Pancreas (tissue), 10 donors: ENCODE measurements at regions not wholly inside any gene's neighbourhood (a gene's known extent, or its start where the extent isn't known, plus 50 kb on each side); places are given as distances from the start of the nearest gene placed in this dataset.

Source experiments
- ATAC-seq, 4 donors: fragments of 200-7000 bp; cut with Tn5 transposase; one replicate each; pipeline versions ENCODE4 v1.8.0 to v1.9.1; 2020; ENCODE audit warnings: mild to moderate bottlenecking in 4 of 4, moderate library complexity in 4 of 4
- DNase-seq, 6 donors: peaks; one replicate each; pipeline ENCODE4 v3.0.0-alpha.2; 2020
- FAIRE-seq: peaks from 2 replicates; lab custom pipeline; 2012; peaks lifted over from hg19 to GRCh38; lab: Jason Lieb, UNC
- H3K27ac ChIP-seq, 4 donors: fragments of 200-600 bp; sonication (generic); 1 replicate in 3 of 4; 2 replicates in 1 of 4; pipeline versions ENCODE4 v1.5.0 to v1.8.0; 2020
- H3K27me3 ChIP-seq, 4 donors: fragments of 200-600 bp; one replicate each; pipeline ENCODE4 v1.8.0; 2021
- H3K36me3 ChIP-seq, 3 donors: fragments of 200-600 bp; sonication (generic) in 1 of 3; one replicate each; pipeline versions ENCODE4 v1.5.0 to v1.8.0; 2020 to 2021
- H3K4me1 ChIP-seq, 3 donors: fragments of 200-600 bp; one replicate each; pipeline ENCODE4 v1.8.0; 2021
- H3K4me3 ChIP-seq, 4 donors: fragments of 200-600 bp; sonication (generic) in 2 of 4; one replicate each; pipeline versions ENCODE4 v1.5.0 to v1.8.0; 2020 to 2021
- H3K9me3 ChIP-seq, 4 donors: fragments of 200-600 bp; one replicate each; pipeline ENCODE4 v1.8.0; 2021
- CTCF ChIP-seq, 4 donors: fragments of 200-600 bp; sonication (generic) in 3 of 4; IDR thresholded peaks; one replicate each; pipeline versions ENCODE4 v1.5.0 to v1.8.0; 2021; ENCODE audit warnings: antibody characterized with exemption in 4 of 4
- WGBS, 2 donors: extraction: QIAGEN DNeasy Blood & Tissue Kit; methylation state at CpG; one replicate each; pipeline ENCODE4 v1.1.7; 2013; 5-methylcytosine and 5-hydroxymethylcytosine counted together
- intact Hi-C, 3 donors: fragments of 100-400 bp; cut with DNase I; formaldehyde crosslinking; loops; one replicate each; pipeline versions ENCODE4 v1.11.1 to v1.14.2; 2022
- donor health status: healthy with polysubstance abuse.
- donor health status: DM: no; HTN: no; CAD: no; lungs with moderate emphysema.
- donor health status: DM: no; HTN: no; CAD: no.
- donor health status: control.
- donor health status: control.
- donor health status: Bipolar disorder and iron deficiency.
- donor health status: DM: yes; HTN: yes; CAD: no.
- donor health status: DM: no; HTN: no; CAD: no.
- donor health status: DM: no; HTN: no; CAD: no.
- donor health status: DM: yes; HTN: yes; CAD: no.

DNA sequence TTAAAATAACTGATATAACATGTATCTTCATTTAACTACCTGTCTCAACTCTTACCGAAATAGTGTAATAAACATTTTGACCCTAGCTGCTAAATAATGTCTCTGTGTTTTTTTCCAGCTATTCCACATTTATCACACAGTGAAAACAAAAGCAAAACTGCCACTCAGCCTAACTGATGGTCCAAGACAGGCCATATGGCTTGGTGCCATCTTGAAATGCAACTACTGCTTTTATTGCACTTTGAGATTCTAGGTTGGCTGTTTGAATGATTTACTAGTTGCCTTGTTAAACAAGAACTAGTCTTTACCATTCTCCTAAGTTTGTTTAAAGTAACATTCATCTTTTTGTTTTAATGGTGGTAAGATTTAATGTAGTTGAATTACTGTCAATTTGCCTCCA lies 739.8 kb downstream of the TFAP2A start:
- ATAC-seq (no peak), DNase-seq (no peak), FAIRE-seq (no peak)
- no peak for TF ChIP-seq CTCF (IDR thresholded peaks at IDR 0.05)
- no peak overlapping the region for H3K27ac ChIP-seq
- 69 to 84% methylated on average over 1 of the region's 1 CpG for WGBS, 2 donors
- no peaks in the 10 kb centered on the region for H3K9me3 ChIP-seq
- no peak overlapping the region for H3K4me3 ChIP-seq
- intact Hi-C loops, result no loop called here
- no peaks in the 10 kb centered on the region for H3K27me3 ChIP-seq
- no peaks in the 10 kb centered on the region for H3K36me3 ChIP-seq
- H3K4me1 ChIP-seq, result no peaks in the 10 kb centered on the region

DNA sequence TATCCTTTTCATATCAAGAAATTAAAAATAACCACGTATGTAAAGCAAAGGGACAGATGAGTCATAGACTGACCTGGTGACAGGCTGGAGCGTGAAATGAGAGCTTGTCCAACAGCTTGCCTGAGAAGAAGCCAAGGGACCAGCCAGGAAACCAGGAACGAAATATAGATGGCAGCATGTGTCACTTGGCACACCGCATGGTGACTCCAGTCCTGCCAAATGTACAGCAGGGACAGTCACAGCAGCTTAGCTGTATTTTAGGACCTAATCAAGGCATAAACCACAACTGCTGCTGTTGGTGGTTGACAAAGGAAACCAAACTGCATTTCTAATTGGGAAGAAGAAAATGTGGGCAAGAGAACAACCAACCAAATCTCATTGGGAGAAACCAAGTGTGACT lies 755.0 kb downstream of the TFAP2A start:
- Histone ChIP-seq H3K36me3 (no peaks in the 10 kb centered on the region), H3K27ac (no peak overlapping the region), H3K4me1 (no peaks in the 10 kb centered on the region), H3K27me3 (peaks cover 0 to 8% (median 0%) of the 10 kb centered on the region in 4 donors), H3K4me3 (no peak overlapping the region), H3K9me3 (no peaks in the 10 kb centered on the region)
- DNase-seq (no peak), ATAC-seq (no peak), FAIRE-seq (no peak)
- intact Hi-C loops, result no loop called here
- no peak for TF ChIP-seq CTCF (IDR thresholded peaks at IDR 0.05)
- WGBS, 2 donors, result 58 to 66% methylated on average over 4 of the region's 4 CpGs

DNA sequence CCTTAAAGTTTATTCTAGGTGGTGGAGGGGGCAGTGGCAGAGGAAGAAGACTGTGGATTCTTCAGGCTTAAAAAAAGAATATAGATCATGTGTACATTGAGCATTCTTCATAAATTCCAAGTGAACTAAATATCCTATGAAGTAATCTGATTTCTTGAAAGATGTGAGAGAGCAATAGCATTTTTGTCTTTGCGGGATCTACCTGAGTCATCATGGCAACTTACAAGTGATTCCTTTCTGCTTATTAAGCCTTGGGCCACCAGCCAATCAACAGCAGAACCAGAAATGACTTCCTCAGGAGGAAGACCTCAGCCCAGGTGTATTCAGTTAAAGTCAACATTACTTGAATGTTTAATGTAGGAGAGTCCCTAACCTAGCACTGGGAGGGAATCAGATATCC lies 756.9 kb downstream of the TFAP2A start:
- Histone ChIP-seq H3K9me3 (no peaks in the 10 kb centered on the region), H3K27ac (no peak overlapping the region), H3K36me3 (no peaks in the 10 kb centered on the region), H3K4me1 (no peaks in the 10 kb centered on the region), H3K27me3 (peaks cover 0 to 8% (median 0%) of the 10 kb centered on the region in 4 donors), H3K4me3 (no peak overlapping the region)
- DNase-seq (no peak), ATAC-seq (no peak), FAIRE-seq (no peak)
- TF ChIP-seq CTCF (IDR thresholded peaks at IDR 0.05), result no peak
- 88 to 95% methylated on average over 1 of the region's 1 CpG for WGBS, 2 donors
- intact Hi-C loops, result no loop called here

- Histone ChIP-seq H3K9me3 (no peaks in the 10 kb centered on the region), H3K4me1 (no peaks in the 10 kb centered on the region), H3K36me3 (no peaks in the 10 kb centered on the region), H3K4me3 (no peak overlapping the region), H3K27me3 (no peaks in the 10 kb centered on the region), H3K27ac (no peak overlapping the region)
- TF ChIP-seq CTCF (IDR thresholded peaks at IDR 0.05), result no peak
- ATAC-seq (no peak), FAIRE-seq (no peak), DNase-seq (no peak)
- 19 to 33% methylated on average over 1 of the region's 1 CpG for WGBS, 2 donors
- intact Hi-C loops, result no loop called here
Observed at GRCh38 chr6:9647599-9647998, 767.3 kb downstream of the TFAP2A start.

GRCh38 chr6:9647071-9647445 lies 767.8 kb downstream of the TFAP2A start:
- Histone ChIP-seq H3K27me3 (no peaks in the 10 kb centered on the region), H3K4me1 (no peaks in the 10 kb centered on the region), H3K36me3 (no peaks in the 10 kb centered on the region), H3K9me3 (no peaks in the 10 kb centered on the region), H3K27ac (no peak overlapping the region), H3K4me3 (no peak overlapping the region)
- intact Hi-C loops, result no loop called here
- no peak for TF ChIP-seq CTCF (IDR thresholded peaks at IDR 0.05)
- DNase-seq (no peak), ATAC-seq (no peak), FAIRE-seq (no peak)
